GM23248 (cell line): ENCODE measurements at regions not wholly inside any gene's neighbourhood (a gene's known extent, or its start where the extent isn't known, plus 50 kb on each side); places are given as distances from the start of the nearest gene placed in this dataset.

Source experiments
- DNase-seq: peaks from one replicate; pipeline ENCODE4 v3.0.0-alpha.2; 2015
- H2AFZ ChIP-seq: fragments of 200-600 bp; sonication (generic); 2 replicates; pipeline ENCODE4 v1.6.1; 2016; ENCODE audit warnings: antibody characterized with exemption
- H3F3A ChIP-seq: fragments of 200-600 bp; sonication (generic); 2 replicates; pipeline ENCODE4 v1.6.1; 2016; ENCODE audit warnings: mild to moderate bottlenecking, antibody characterized with exemption, mixed run types; ENCODE audit not compliant: insufficient read depth
- H3K27ac ChIP-seq: fragments of 200-600 bp; sonication (generic); 2 replicates; pipeline ENCODE4 v1.5.1; 2016; ENCODE audit warnings: mild to moderate bottlenecking
- H3K27me3 ChIP-seq: fragments of 200-600 bp; sonication (generic); replicated peaks from 2 replicates; pipeline ENCODE4 v1.6.1; 2016; ENCODE audit warnings: mild to moderate bottlenecking; ENCODE audit not compliant: insufficient read depth
- H3K36me3 ChIP-seq: fragments of 200-600 bp; sonication (generic); 2 replicates; pipeline ENCODE4 v1.6.1; 2016; ENCODE audit warnings: low read depth, mild to moderate bottlenecking
- H3K4me1 ChIP-seq: fragments of 200-600 bp; sonication (generic); 2 replicates; pipeline ENCODE4 v1.6.1; 2016; ENCODE audit warnings: mild to moderate bottlenecking; ENCODE audit not compliant: insufficient read depth
- H3K4me2 ChIP-seq: fragments of 200-600 bp; sonication (generic); one replicate; pipeline ENCODE4 v1.6.1; 2016; ENCODE audit warnings: mild to moderate bottlenecking; ENCODE audit not compliant: unreplicated experiment
- H3K4me3 ChIP-seq: fragments of 200-600 bp; sonication (generic); 2 replicates; pipeline ENCODE4 v1.5.1; 2016; ENCODE audit warnings: mild to moderate bottlenecking
- H3K79me2 ChIP-seq: fragments of 200-600 bp; sonication (generic); 2 replicates; pipeline ENCODE4 v1.6.1; 2016; ENCODE audit warnings: mild to moderate bottlenecking; ENCODE audit not compliant: insufficient read depth
- H3K9ac ChIP-seq: fragments of 200-600 bp; sonication (generic); 2 replicates; pipeline ENCODE4 v1.6.1; 2016; ENCODE audit warnings: mild to moderate bottlenecking
- H3K9me2 ChIP-seq: fragments of 200-600 bp; sonication (generic); 2 replicates; pipeline ENCODE4 v1.6.1; 2016; ENCODE audit warnings: mixed run types, mild to moderate bottlenecking, moderate library complexity; ENCODE audit not compliant: insufficient read depth
- H3K9me3 ChIP-seq: fragments of 200-600 bp; sonication (generic); one replicate; pipeline ENCODE4 v1.6.1; 2017; ENCODE audit warnings: low read depth
- H4K20me1 ChIP-seq: fragments of 200-600 bp; sonication (generic); 2 replicates; pipeline ENCODE4 v1.6.0; 2016; ENCODE audit not compliant: insufficient read depth
- EZH2 ChIP-seq: fragments of 200-600 bp; sonication (generic); IDR thresholded peaks from 2 replicates; pipeline ENCODE4 v1.6.1; 2018; ENCODE audit warnings: antibody characterized with exemption, mild to moderate bottlenecking; ENCODE audit not compliant: insufficient read depth, poor library complexity, severe bottlenecking
- EZH2phosphoT487 ChIP-seq: fragments of 200-600 bp; sonication (generic); IDR thresholded peaks from 2 replicates; pipeline ENCODE4 v1.6.1; 2018; ENCODE audit warnings: antibody characterized with exemption, moderate library complexity, mild to moderate bottlenecking, low read depth; ENCODE audit not compliant: insufficient read depth
- WGBS, 2 experiments: methylation state at CpG; one replicate each; pipeline ENCODE4 v1.1.6; 2015 to 2017; ENCODE audit warnings: low lambda C conversion rate in 2 of 2, low coverage in 1 of 2; ENCODE audit errors: missing lambda C conversion rate in 2 of 2; 5-methylcytosine and 5-hydroxymethylcytosine counted together
- in situ Hi-C: fragments of 300-500 bp; cut with MboI; formaldehyde crosslinking; loops from 2 replicates; pipeline ENCODE4 v1.15.0; 2020

DNA sequence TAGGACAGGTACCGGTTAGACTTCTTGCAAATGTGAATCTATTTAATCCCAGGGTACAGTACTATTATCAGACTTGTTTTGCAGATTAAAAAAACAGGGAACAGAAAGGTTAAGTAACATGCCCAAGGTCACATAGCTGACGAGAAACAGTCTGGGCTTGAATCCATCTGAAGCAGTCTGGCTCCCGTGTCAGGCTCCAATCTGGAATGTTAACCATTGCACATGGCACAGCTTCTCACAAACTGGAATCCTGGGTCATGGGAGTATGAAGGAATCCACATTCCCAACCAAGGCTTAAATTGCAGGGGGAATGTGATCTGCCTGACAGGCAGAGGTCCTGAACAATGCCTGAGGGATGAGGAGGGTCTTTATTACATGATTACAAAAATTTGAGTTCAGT lies 187.5 kb upstream of the SPTLC3 start:
- WGBS, 2 experiments, result 15 to 20% methylated on average over 3 of the region's 3 CpGs
- H2AFZ ChIP-seq, result no peak overlapping the region
- no peaks in the 10 kb centered on the region for H3K79me2 ChIP-seq
- H3K9me2 ChIP-seq, result no peaks in the 10 kb centered on the region
- H3K27ac ChIP-seq, result no peak overlapping the region
- H3K27me3 ChIP-seq, result no peaks in the 10 kb centered on the region
- no peaks in the 10 kb centered on the region for H3F3A ChIP-seq
- no peak overlapping the region for H3K4me3 ChIP-seq
- no peaks in the 10 kb centered on the region for H4K20me1 ChIP-seq
- no peak for TF ChIP-seq EZH2
- no peak for TF ChIP-seq EZH2phosphoT487
- no peak overlapping the region for H3K9ac ChIP-seq
- no peaks in the 10 kb centered on the region for H3K9me3 ChIP-seq
- in situ Hi-C loops, result no loop called here
- DNase-seq, result no peak
- no peak overlapping the region for H3K4me2 ChIP-seq
- H3K36me3 ChIP-seq, result no peaks in the 10 kb centered on the region
- H3K4me1 ChIP-seq, result no peaks in the 10 kb centered on the region

DNA sequence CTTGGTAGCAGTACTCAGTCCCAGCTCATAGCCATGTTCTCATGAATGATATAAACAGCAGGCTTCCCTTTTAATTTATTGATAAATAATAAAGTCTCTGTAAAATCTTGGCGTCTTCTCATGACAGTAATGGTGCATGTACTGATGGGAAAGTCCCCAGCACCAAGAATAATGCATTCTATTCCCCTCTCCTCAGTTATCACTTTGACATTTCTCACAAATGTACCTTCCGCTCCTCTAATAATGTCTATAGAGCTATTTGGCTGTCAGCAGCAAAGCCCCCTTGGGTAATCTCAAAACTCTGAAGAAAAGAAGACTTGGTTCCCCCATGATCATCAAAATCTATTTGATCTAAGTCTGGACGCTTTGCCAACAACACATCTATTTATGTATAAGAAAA lies 185.0 kb upstream of the SPTLC3 start:
- Histone ChIP-seq H3K9me3 (no peaks in the 10 kb centered on the region), H3K79me2 (no peaks in the 10 kb centered on the region), H3K9me2 (no peaks in the 10 kb centered on the region), H3K4me3 (no peak overlapping the region), H3F3A (no peaks in the 10 kb centered on the region), H3K36me3 (no peaks in the 10 kb centered on the region), H3K27ac (no peak overlapping the region), H3K27me3 (no peaks in the 10 kb centered on the region), H4K20me1 (no peaks in the 10 kb centered on the region), H3K9ac (no peak overlapping the region), H3K4me1 (no peaks in the 10 kb centered on the region), H3K4me2 (no peak overlapping the region), H2AFZ (no peak overlapping the region)
- in situ Hi-C loops, result no loop called here
- no peak for TF ChIP-seq EZH2phosphoT487
- TF ChIP-seq EZH2, result no peak
- no peak for DNase-seq
- WGBS, 2 experiments, result 24% methylated on average over 3 of the region's 3 CpGs

- Histone ChIP-seq H3K4me1 (no peaks in the 10 kb centered on the region), H3K79me2 (no peaks in the 10 kb centered on the region), H3K9me3 (no peaks in the 10 kb centered on the region), H3K9me2 (no peaks in the 10 kb centered on the region), H3K36me3 (no peaks in the 10 kb centered on the region), H3K4me2 (no peak overlapping the region), H4K20me1 (no peaks in the 10 kb centered on the region), H3K4me3 (no peak overlapping the region), H3K27me3 (no peaks in the 10 kb centered on the region), H3K9ac (no peak overlapping the region), H3F3A (no peaks in the 10 kb centered on the region), H3K27ac (no peak overlapping the region), H2AFZ (no peak overlapping the region)
- TF ChIP-seq EZH2phosphoT487, result no peak
- no peak for TF ChIP-seq EZH2
- in situ Hi-C loops, result no loop called here
- WGBS, 2 experiments, result 9 to 23% methylated on average over 6 of the region's 6 CpGs
- no peak for DNase-seq
Measured at GRCh38 chr20:12824328-12825225, 184.2 kb upstream of the SPTLC3 start.

- Histone ChIP-seq H3K9me2 (no peaks in the 10 kb centered on the region), H3K4me2 (no peak overlapping the region), H3K79me2 (no peaks in the 10 kb centered on the region), H3K36me3 (no peaks in the 10 kb centered on the region), H3K9ac (no peak overlapping the region), H3K4me3 (no peak overlapping the region), H2AFZ (no peak overlapping the region), H3K4me1 (no peaks in the 10 kb centered on the region), H3K27me3 (no peaks in the 10 kb centered on the region), H3F3A (no peaks in the 10 kb centered on the region), H4K20me1 (no peaks in the 10 kb centered on the region), H3K9me3 (no peaks in the 10 kb centered on the region), H3K27ac (no peak overlapping the region)
- in situ Hi-C loops, result no loop called here
- TF ChIP-seq EZH2phosphoT487 (no peak), EZH2 (no peak)
- WGBS, 2 experiments, result 46 to 49% methylated on average over 6 of the region's 6 CpGs
- no peak for DNase-seq
Measured at GRCh38 chr20:12825226-12825595, 183.6 kb upstream of the SPTLC3 start.
